NOMO-1 treated with dmso at 0.1 percent for 144 hours (cell line): ENCODE measurements at regions not wholly inside any gene's neighbourhood (a gene's known extent, or its start where the extent isn't known, plus 50 kb on each side); places are given as distances from the start of the nearest gene placed in this dataset.

Source experiments
- DNase-seq: peaks from one replicate; lab custom pipeline; 2025; ENCODE audit not compliant: unreplicated experiment; lab: John Stamatoyannopoulos, UW

GRCh38 chr10:76736392-76736791, 901.2 kb downstream of the KCNMA1 start:
- no peak for DNase-seq

- DNase-seq: no peak
Measured at GRCh38 chr10:76735866-76736265, 901.7 kb downstream of the KCNMA1 start.

- peak; percentile 17 for DNase-seq
Measured at GRCh38 chr10:76733441-76733936, 904.1 kb downstream of the KCNMA1 start.

DNA sequence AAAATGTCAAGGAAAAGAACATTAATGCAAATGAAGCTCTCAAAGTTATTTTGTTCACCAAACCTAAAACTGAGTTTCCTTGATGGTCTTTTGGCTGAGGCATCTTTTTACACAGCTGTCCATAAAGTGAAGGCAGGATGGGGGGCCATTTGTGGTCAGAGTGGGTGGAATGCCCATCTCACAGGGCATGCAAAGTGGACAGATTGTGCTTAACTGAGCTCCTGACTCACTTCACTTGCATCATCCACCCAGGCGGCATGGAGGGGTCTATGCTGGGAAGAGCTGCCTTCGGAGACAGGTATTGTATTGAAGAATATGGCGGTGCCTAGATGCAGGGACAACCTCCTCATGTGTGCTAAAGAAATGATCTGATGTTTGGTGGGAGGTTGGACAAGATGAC, 905.3 kb downstream of the KCNMA1 start:
- DNase-seq: no peak

GRCh38 chr10:76729841-76730487, 907.6 kb downstream of the KCNMA1 start:
- no peak for DNase-seq

- no peak for DNase-seq
Measured at GRCh38 chr10:76729346-76729745, 908.3 kb downstream of the KCNMA1 start.

DNA sequence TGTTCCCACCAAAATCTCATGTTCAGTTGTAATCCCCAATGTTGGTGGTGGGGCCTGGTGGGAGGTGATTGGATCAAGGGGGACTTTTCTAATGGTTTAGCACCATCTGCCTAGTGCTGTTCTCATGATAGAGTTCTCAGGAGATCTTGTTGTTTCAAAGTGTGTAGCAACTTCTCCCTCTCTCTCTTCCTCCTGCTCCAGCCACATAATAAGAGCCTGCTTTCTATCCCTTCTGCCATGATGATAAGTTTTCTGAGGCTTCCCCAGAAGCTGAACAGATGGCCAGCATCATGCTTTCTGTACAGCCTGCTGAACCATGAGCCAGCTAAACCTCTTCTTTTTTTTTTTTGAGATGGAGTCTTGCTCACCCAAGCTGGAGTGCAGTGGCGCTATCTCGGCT, 910.6 kb downstream of the KCNMA1 start:
- DNase-seq: no peak

- DNase-seq: no peak
Measured at GRCh38 chr10:76723844-76724243, 913.8 kb downstream of the KCNMA1 start.

DNA sequence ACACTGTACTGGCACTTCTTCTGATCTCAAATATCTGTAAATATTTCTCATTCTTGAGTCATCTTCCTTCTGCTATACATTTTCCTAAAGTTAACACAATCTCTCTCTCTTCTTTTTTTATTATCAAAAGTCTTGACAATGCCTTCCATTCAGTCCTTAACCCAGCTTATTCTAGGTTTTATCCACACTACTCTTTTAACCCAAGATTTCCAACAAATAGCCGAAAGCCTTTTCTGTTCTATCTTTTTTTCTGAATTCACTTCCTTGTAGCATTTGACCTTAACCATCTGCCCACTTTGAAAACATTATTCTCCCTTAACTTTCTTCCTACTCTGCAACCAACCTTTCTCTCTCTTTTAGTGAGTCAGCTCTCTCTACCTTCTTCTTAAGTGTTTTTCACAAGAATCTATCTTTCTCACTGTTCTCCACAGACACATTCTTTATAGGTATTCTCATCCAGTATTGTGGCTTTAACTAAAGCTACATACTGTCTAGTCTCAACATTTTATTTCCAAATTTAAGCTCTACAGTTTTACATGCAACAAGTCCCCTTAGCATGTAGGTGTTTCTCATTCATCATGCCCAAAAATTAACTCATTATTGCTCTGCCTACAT, 915.6 kb downstream of the KCNMA1 start:
- DNase-seq: no peak

- DNase-seq: no peak
Measured at GRCh38 chr10:76719006-76719405, 918.6 kb downstream of the KCNMA1 start.

GRCh38 chr10:76717141-76717540, 920.5 kb downstream of the KCNMA1 start:
- no peak for DNase-seq

DNA sequence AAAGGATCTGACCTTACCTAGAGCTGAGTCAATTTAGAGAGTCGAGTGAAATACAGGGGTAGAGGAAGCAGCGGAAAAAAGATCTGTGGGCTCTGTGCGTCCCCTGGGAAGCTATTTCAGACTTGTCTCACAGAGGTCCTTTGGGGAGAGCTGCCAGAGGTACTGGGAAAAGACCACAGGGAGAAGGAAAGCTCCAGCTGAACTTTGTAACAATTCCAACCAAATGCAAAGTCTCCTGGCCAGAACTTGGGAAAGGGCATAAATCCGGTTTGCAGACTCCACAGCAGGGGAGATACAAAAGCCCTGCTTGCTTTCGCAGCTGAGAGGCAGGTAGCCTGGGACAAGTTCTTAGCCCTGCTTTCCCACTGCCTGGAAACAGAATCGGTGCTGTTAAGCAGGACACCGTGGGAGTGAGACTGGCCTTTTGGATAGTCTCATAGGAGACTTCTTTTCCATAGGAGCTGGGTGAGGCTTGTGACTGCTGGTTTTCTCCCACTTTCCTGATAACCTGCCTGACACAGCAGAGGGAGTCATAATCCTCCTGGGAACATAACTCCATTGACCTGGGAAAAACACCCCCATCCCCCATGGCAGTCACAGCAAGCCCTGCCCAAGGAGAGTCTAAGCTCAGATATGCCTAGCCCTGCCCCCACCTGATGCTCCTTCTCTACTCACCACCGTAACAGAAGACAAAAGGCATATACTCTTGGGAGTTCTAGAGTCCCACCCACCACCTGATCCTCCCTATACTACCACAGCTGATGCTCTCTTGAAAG, 926.2 kb downstream of the KCNMA1 start:
- no peak for DNase-seq

GRCh38 chr10:76700241-76700640, 937.4 kb downstream of the KCNMA1 start:
- no peak for DNase-seq

GRCh38 chr10:76697923-76698322, 939.7 kb downstream of the KCNMA1 start:
- no peak for DNase-seq

DNA sequence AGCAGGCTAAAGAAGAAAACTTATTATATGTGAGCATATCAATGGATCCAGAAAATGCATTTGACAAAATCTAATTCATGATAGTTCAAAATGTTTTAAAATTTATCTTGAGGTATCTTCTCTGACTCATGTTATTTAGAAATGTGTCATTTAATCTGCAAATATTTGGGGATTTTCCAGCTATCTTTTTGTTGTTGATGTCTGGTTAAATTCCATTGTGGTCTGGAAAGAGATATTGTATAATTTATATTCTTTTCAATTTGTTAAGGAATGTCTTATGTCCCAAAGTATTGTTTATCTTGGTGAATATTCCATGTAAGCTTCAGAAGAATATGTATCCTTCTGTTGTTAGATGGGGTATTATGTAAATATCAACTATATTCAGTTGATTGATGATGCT, 942.5 kb downstream of the KCNMA1 start:
- DNase-seq: no peak

DNA sequence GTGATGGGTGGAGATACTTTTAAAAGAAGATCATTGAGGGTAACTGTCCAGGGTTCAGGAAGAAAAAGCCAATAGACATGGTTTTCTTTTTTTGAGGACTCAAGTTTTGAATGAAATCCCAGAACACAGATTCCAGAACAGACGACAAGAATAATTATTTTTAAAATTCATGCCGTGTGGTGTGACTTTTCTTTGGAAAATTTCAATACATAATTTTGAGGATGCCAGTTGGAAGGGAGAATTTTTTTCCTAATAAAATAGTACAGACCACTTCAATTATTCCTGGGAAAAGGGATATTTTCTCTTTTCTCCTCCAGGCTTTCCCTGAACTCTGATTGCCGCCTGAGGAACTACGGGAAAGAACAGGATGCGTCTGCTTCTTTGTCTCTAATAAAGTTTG, 951.4 kb downstream of the KCNMA1 start:
- DNase-seq: no peak

GRCh38 chr10:76684968-76685367, 952.6 kb downstream of the KCNMA1 start:
- no peak for DNase-seq

DNA sequence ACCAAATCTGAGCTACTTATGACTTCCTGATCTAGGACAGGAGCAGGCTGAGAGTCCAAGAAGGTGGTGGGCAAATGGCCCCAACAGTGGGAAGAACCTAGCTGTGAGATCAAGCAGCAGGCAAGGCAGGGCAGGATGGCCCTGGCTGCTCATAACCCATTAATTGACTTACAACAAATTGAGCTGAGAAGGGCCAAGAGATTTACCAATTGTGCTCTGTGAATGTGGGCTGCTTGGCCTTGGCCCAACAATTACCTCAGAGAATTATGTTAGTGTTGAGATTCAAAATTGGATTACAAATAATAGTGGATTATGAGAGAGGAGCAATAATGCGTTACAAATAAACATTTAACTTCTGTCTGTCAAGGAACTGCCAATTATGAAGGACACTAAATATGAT, 956.5 kb downstream of the KCNMA1 start:
- DNase-seq: no peak

DNA sequence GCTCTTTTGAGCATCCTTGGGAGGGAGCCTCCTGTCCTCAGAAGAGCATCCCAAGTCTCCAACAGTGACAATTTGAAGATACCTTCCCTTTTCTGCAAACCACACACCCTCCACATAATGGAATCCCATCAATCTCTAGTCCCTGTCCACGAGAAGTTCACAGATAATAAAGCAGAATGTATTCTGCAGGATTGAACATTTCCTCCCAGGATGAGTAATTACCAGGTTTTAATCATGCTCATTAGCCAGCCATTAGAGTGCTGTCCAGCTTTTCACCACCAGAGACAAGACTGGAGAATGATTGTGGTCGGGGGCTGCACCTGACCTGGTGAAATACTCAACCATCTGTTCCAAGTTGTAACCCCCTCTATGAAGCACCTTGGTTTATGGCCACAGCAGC, 958.6 kb downstream of the KCNMA1 start:
- no peak for DNase-seq

- DNase-seq: no peak
Measured at GRCh38 chr10:76675951-76676587, 961.5 kb downstream of the KCNMA1 start.

DNA sequence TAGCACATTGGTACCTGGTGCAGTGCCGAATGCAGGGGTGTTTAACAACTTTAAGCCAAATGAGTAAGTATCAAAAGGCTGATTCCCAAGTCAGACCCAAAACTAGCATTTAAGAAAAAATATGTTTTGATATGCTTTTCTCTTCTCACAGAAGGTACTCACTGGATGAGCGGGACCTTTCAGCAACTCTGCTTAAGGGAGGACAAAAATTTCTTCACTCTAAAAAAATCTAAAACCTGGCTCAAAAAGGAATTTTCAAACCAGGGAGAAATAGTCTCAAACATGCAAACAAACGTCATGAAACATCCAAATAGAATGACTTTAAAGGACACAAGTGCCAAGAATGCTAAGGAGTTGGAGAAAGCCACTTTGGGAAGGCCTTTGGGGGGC, 962.1 kb downstream of the KCNMA1 start:
- no peak for DNase-seq
